ENCODE measurements at regions not wholly inside any gene's neighbourhood (a gene's known extent, or its start where the extent isn't known, plus 50 kb on each side); places are given as distances from the start of the nearest gene placed in this dataset.

DNA sequence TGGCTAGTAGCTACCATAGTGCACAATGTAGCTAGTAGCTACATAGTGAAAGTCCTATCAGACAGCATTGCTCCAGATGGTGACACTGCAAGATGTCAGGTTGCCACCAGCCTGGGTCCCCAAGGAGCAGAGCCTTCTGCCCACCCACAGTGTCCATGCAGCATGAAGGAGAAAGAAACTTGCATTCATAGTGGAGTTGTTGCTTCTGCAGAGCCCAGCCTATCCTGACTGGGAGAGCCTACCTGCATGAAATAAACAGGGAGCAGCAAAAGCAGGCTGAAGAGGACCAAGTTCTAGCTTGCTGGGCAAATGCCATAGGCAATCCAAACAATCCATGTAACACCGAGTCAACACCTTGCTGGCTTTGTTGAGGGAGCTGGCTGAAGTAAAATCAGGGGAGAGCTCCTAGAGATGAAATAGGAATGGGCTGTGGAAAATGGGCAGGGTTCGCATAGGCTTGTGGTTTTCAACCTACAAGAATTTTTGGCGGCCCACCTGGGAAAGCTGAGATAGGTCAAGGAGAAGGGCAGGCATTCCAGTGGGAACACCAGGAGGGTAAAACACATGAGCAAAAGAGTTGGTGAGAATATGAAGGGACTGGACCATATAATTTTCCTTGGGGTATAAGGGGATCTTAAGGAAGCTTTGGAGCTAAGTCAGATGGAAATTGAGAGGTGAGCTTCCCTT, 195.8 kb downstream of the CYP26B1 start:
- Histone ChIP-seq H3K4me3 (no peak overlapping the region), H3K4me1 (ENCODE audit: low read depth) (no peaks in the 10 kb centered on the region), H3K9me3 (no peaks in the 10 kb centered on the region), H3K36me3 (ENCODE audit: low read depth) (no peaks in the 10 kb centered on the region)
- ATAC-seq: no peak
- intact Hi-C loops (cut with DNase I, micrococcal nuclease): no loop called here
- no peak for DNase-seq
- TF ChIP-seq, protein P1, sequence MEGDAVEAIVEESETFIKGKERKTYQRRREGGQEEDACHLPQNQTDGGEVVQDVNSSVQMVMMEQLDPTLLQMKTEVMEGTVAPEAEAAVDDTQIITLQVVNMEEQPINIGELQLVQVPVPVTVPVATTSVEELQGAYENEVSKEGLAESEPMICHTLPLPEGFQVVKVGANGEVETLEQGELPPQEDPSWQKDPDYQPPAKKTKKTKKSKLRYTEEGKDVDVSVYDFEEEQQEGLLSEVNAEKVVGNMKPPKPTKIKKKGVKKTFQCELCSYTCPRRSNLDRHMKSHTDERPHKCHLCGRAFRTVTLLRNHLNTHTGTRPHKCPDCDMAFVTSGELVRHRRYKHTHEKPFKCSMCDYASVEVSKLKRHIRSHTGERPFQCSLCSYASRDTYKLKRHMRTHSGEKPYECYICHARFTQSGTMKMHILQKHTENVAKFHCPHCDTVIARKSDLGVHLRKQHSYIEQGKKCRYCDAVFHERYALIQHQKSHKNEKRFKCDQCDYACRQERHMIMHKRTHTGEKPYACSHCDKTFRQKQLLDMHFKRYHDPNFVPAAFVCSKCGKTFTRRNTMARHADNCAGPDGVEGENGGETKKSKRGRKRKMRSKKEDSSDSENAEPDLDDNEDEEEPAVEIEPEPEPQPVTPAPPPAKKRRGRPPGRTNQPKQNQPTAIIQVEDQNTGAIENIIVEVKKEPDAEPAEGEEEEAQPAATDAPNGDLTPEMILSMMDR (IDR thresholded peaks at IDR 0.05): no peak

DNA sequence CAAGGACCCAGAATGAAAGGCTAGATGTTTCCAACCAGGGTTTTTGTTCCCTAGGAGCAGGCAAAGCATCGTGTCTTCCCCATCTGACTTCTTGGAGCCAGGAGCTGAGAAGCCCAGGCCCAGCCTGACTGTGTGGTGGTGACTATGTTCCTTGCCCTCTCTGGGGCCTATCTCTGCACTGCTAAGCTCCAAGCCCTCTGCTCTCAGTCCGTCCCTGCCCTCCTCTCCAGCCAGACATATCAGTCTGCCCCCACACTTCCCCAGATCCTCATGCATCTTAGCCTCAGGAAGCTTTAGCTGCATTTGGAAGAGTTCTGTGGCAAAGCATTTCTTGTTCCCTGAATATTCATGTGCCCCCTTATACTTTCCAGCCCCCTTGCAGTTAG, 196.6 kb downstream of the CYP26B1 start:
- TF ChIP-seq, protein P1 (IDR thresholded peaks at IDR 0.05): no peak
- ATAC-seq: no peak
- H3K36me3 ChIP-seq (ENCODE audit: low read depth): no peaks in the 10 kb centered on the region
- no peak overlapping the region for H3K4me3 ChIP-seq
- intact Hi-C loops (cut with DNase I, micrococcal nuclease): no loop called here
- H3K4me1 ChIP-seq (ENCODE audit: low read depth): no peaks in the 10 kb centered on the region
- H3K9me3 ChIP-seq: no peaks in the 10 kb centered on the region
- DNase-seq: no peak

DNA sequence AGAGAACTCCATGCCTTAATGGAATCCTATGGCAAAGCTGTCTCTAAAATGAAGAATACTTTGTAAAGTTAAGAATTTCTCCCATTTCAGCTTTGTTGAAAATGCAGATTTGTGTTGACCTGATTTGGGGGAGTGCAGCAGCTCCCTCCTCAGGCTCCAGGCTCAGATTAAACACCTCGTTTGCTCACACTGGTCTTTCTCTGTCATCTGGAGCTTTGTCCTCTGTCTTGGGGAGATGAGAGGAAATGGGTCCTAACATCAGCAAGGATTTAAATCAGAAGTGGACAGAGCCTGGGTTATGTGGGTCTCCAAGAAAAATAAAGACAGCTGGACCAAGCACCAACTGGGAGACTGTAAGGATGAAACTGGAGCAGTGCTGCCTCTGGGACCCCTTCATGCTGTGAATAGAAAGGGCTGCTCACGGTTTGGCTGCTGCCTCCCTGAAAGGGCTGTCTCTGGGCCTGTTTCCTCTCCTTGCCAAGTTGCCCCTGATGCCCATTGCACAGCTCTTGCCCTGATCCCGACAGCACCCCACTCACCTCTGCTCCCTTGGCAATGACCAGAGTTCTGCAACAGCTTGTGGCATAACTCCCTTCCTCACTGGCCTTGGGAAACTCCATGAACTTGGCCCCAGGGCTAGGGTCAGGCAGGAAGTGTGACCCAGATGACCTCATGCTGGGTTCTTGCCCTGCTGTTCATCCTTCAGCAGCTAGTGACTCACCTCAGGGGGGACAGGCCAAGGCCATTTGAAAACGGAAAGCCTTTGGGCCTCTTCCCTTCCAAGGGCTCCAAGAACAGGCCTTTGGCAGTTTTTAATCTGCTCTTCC, 197.2 kb downstream of the CYP26B1 start:
- ATAC-seq: peak; percentile 40
- DNase-seq: no peak
- intact Hi-C loops (cut with DNase I, micrococcal nuclease): no loop called here
- H3K9me3 ChIP-seq: no peaks in the 10 kb centered on the region
- TF ChIP-seq, protein P1 (IDR thresholded peaks at IDR 0.05): no peak
- H3K4me3 ChIP-seq: no peak overlapping the region
- H3K36me3 ChIP-seq (ENCODE audit: low read depth): no peaks in the 10 kb centered on the region
- no peaks in the 10 kb centered on the region for H3K4me1 ChIP-seq (ENCODE audit: low read depth)

DNA sequence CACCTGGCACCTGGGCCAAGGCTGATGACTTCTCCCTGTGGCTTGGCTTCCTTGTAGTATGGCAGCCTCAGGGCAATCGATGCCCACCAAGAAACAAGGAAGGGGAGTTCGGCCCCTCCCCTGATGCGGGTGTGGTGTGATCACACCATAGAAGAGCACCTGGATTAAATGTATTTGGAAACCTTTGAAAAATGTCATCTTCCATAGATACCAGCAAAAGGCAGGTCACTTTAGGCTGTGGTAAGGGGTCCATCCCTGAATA, 198.2 kb downstream of the CYP26B1 start:
- no peaks in the 10 kb centered on the region for H3K4me1 ChIP-seq (ENCODE audit: low read depth)
- TF ChIP-seq, protein P1 (IDR thresholded peaks at IDR 0.05): no peak
- no peak overlapping the region for H3K4me3 ChIP-seq
- H3K36me3 ChIP-seq (ENCODE audit: low read depth): no peaks in the 10 kb centered on the region
- no peaks in the 10 kb centered on the region for H3K9me3 ChIP-seq
- ATAC-seq (no peak), DNase-seq (no peak)
- intact Hi-C loops (cut with DNase I, micrococcal nuclease): no loop called here

DNA sequence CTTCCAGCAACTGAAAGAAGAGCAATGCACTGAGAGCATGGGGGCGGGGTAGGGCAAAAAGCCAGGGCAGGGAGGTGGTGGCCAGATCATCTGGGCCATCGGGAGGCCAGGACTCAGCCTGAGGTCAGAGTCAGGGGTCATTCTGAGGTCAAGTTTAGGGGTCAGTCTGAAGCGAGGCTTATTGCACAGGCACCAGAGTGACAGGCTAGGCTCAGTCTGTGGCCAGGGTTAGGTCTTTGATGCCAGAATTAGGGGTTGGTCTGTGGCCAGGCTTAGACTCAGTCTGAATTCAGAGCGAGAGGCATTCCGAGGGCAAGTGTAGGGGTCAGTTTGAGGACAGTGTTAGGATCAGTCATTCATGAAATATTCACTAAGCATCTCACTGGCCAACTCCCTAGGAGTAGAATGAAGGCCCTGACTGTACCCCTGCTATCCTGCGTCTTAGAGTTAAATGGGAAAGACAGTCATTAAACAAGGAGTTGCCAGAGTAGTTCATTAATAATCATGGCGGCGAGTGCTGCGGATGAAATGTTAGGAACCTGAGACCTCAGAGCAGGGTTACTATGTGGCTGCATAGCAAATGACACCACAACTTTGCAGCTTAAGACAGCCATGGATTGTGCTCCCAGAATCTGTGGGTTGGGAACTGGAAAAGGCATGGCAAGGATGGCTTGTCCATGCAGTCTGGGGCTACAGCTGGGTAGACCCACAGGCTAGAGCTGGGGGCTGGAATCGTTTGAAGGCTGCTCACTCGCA, 198.7 kb downstream of the CYP26B1 start:
- Histone ChIP-seq H3K9me3 (no peaks in the 10 kb centered on the region), H3K4me1 (ENCODE audit: low read depth) (no peaks in the 10 kb centered on the region), H3K36me3 (ENCODE audit: low read depth) (no peaks in the 10 kb centered on the region), H3K4me3 (no peak overlapping the region)
- intact Hi-C loops (cut with DNase I, micrococcal nuclease): no loop called here
- ATAC-seq (peak; percentile 26), DNase-seq (no peak)
- TF ChIP-seq, protein P1 (IDR thresholded peaks at IDR 0.05): no peak

Data from mucosa of descending colon (tissue), 3 donors.